HUES48 (cell line): ENCODE measurements at regions not wholly inside any gene's neighbourhood (a gene's known extent, or its start where the extent isn't known, plus 50 kb on each side); places are given as distances from the start of the nearest gene placed in this dataset.

Source experiments
- H3K27ac ChIP-seq: one replicate; pipeline ENCODE4 v1.7.0; 2013; ENCODE audit warnings: low read depth, low read length, inconsistent platforms
- H3K27me3 ChIP-seq: 2 replicates; pipeline ENCODE4 v1.6.1; 2013; ENCODE audit warnings: mild to moderate bottlenecking, low read length; ENCODE audit not compliant: control insufficient read depth, insufficient read depth
- H3K36me3 ChIP-seq: 2 replicates; pipeline ENCODE4 v1.6.1; 2013; ENCODE audit warnings: low read length; ENCODE audit not compliant: control insufficient read depth, insufficient read depth
- H3K4me1 ChIP-seq: 2 replicates; pipeline ENCODE4 v1.6.1; 2013; ENCODE audit warnings: mild to moderate bottlenecking, low read length; ENCODE audit not compliant: control insufficient read depth, insufficient read depth
- H3K4me3 ChIP-seq: 2 replicates; pipeline ENCODE4 v1.5.1; 2013; ENCODE audit warnings: mild to moderate bottlenecking, low read depth, low read length
- H3K9ac ChIP-seq: 2 replicates; pipeline ENCODE4 v1.6.1; 2013; ENCODE audit warnings: mild to moderate bottlenecking, low read depth, low read length, moderate library complexity
- H3K9me3 ChIP-seq: 2 replicates; pipeline ENCODE4 v1.6.1; 2013; ENCODE audit warnings: low read length; ENCODE audit not compliant: control insufficient read depth, insufficient read depth

GRCh38 chr2:226578879-226579278 lies 220.7 kb downstream of the IRS1 start:
- H3K4me3 ChIP-seq, result no peak overlapping the region
- H3K27me3 ChIP-seq, result no peaks in the 10 kb centered on the region
- H3K36me3 ChIP-seq, result no peaks in the 10 kb centered on the region
- peaks cover 15% of the 10 kb centered on the region for H3K4me1 ChIP-seq
- no peak overlapping the region for H3K27ac ChIP-seq
- no peak overlapping the region for H3K9ac ChIP-seq
- no peaks in the 10 kb centered on the region for H3K9me3 ChIP-seq

- H3K36me3 ChIP-seq, result no peaks in the 10 kb centered on the region
- H3K9ac ChIP-seq, result no peak overlapping the region
- no peak overlapping the region for H3K27ac ChIP-seq
- no peak overlapping the region for H3K4me3 ChIP-seq
- H3K4me1 ChIP-seq, result peaks cover 10% of the 10 kb centered on the region
- H3K27me3 ChIP-seq, result no peaks in the 10 kb centered on the region
- no peaks in the 10 kb centered on the region for H3K9me3 ChIP-seq
Measured at GRCh38 chr2:226578373-226578772, 221.2 kb downstream of the IRS1 start.

- Histone ChIP-seq H3K9me3 (peaks cover 2% of the 10 kb centered on the region; the same call in 1 of the 2 replicates), H3K36me3 (no peaks in the 10 kb centered on the region), H3K27me3 (no peaks in the 10 kb centered on the region), H3K27ac (no peak overlapping the region), H3K4me3 (no peak overlapping the region), H3K9ac (no peak overlapping the region), H3K4me1 (no peaks in the 10 kb centered on the region)
Measured at GRCh38 chr2:226575928-226576327, 223.7 kb downstream of the IRS1 start.

- no peak overlapping the region for H3K27ac ChIP-seq
- H3K9me3 ChIP-seq, result peaks cover 2% of the 10 kb centered on the region; the same call in 1 of the 2 replicates
- no peaks in the 10 kb centered on the region for H3K36me3 ChIP-seq
- H3K4me3 ChIP-seq, result no peak overlapping the region
- H3K27me3 ChIP-seq, result no peaks in the 10 kb centered on the region
- no peaks in the 10 kb centered on the region for H3K4me1 ChIP-seq
- no peak overlapping the region for H3K9ac ChIP-seq
Measured at GRCh38 chr2:226573158-226573557, 226.5 kb downstream of the IRS1 start.

DNA sequence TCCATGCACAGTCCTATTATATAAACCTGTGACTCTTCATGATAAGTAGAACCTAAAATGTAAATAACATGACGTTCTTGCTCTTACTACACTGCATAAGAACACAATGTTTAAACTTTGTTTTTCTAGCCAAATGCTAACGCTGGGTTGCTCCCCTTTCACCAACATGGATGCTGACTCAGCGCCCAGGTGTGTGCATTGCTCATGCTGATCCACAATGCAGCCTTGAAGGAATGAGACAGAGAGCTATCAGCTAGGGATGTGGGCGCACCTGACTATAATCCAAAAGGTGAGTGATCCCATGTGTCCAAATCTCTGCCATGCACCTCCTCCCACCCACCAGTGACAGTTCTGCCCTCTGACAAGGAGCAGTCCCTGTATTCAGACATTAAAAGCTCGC lies 235.0 kb downstream of the IRS1 start:
- Histone ChIP-seq H3K9me3 (no peaks in the 10 kb centered on the region), H3K4me3 (no peak overlapping the region), H3K27ac (no peak overlapping the region), H3K36me3 (no peaks in the 10 kb centered on the region), H3K4me1 (peaks cover 5% of the 10 kb centered on the region; the same call in 1 of the 2 replicates), H3K9ac (no peak overlapping the region), H3K27me3 (no peaks in the 10 kb centered on the region)

GRCh38 chr2:226561962-226562361 lies 237.7 kb downstream of the IRS1 start:
- Histone ChIP-seq H3K4me1 (peaks cover 5% of the 10 kb centered on the region; the same call in 1 of the 2 replicates), H3K27me3 (no peaks in the 10 kb centered on the region), H3K9me3 (no peaks in the 10 kb centered on the region), H3K27ac (no peak overlapping the region), H3K4me3 (no peak overlapping the region), H3K9ac (no peak overlapping the region), H3K36me3 (no peaks in the 10 kb centered on the region)

GRCh38 chr2:226560325-226560724 lies 239.3 kb downstream of the IRS1 start:
- H3K36me3 ChIP-seq, result no peaks in the 10 kb centered on the region
- peaks cover 5% of the 10 kb centered on the region; the same call in 1 of the 2 replicates for H3K4me1 ChIP-seq
- no peak overlapping the region for H3K9ac ChIP-seq
- no peak overlapping the region for H3K4me3 ChIP-seq
- no peaks in the 10 kb centered on the region for H3K9me3 ChIP-seq
- no peak overlapping the region for H3K27ac ChIP-seq
- H3K27me3 ChIP-seq, result no peaks in the 10 kb centered on the region

DNA sequence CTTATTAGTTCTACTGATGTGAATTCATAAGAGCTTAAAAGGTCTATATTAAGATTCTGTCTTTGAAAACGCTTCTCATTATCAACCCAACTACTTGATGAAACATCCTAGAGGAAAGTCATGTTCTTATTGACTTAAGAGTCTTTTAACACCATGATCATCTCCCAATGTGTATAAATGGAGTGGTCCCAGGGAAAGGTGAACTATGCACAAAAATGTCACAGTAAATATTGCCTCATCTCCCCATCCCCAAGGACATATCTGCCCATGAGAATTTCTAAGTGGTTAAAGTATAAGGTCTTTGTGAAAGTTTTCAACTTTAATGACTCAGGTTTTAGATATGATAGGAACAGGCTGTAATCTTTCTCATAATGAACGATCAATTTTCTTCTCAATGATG lies 240.1 kb downstream of the IRS1 start:
- no peak overlapping the region for H3K27ac ChIP-seq
- H3K27me3 ChIP-seq, result no peaks in the 10 kb centered on the region
- H3K9me3 ChIP-seq, result no peaks in the 10 kb centered on the region
- peaks cover 2% of the 10 kb centered on the region; the same call in 1 of the 2 replicates for H3K4me1 ChIP-seq
- no peak overlapping the region for H3K9ac ChIP-seq
- H3K4me3 ChIP-seq, result no peak overlapping the region
- no peaks in the 10 kb centered on the region for H3K36me3 ChIP-seq

DNA sequence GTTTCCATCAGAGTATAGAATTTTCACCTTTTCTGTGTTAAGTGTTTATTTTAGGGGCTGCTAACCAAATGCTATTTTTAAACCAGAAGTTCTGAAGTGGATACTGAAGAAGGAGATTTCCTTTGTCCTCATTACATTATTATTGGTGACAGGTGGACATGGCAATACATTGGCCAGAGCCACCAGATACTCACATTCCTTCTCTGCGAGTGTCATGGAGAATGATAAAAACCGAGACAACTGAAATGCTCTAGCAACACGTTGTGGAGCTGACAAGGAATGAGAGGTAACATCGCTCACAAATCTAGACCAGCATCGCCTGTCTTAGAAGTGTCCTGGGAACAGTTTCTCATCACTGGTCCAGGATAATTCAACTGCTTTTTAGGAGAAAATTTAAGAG lies 241.2 kb downstream of the IRS1 start:
- Histone ChIP-seq H3K9ac (no peak overlapping the region), H3K36me3 (no peaks in the 10 kb centered on the region), H3K4me1 (no peaks in the 10 kb centered on the region), H3K27me3 (no peaks in the 10 kb centered on the region), H3K4me3 (no peak overlapping the region), H3K9me3 (no peaks in the 10 kb centered on the region), H3K27ac (no peak overlapping the region)

DNA sequence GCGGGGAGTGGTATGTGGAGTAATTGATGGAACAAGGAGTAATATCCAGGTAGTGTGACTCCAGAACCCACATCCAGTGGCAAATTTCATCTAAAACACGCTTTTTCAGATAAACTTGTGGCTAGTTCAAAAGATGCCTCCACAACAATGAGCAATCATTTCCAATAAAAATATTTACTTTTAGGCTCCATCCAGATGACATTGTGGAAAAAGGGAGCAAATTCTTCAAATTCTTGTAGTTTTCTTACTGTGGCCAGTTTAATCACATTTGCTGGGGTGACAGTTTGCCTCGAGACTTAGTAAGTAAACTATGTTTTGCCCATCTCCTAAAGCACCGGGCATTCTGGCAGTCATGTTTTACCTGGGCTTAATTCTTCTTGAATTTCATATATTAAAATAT lies 243.6 kb downstream of the IRS1 start:
- no peaks in the 10 kb centered on the region for H3K27me3 ChIP-seq
- peaks cover 7% of the 10 kb centered on the region; the same call in 1 of the 2 replicates for H3K4me1 ChIP-seq
- H3K4me3 ChIP-seq, result no peak overlapping the region
- no peaks in the 10 kb centered on the region for H3K36me3 ChIP-seq
- no peak overlapping the region for H3K27ac ChIP-seq
- no peak overlapping the region for H3K9ac ChIP-seq
- no peaks in the 10 kb centered on the region for H3K9me3 ChIP-seq

- no peaks in the 10 kb centered on the region for H3K36me3 ChIP-seq
- H3K4me3 ChIP-seq, result no peak overlapping the region
- H3K9ac ChIP-seq, result no peak overlapping the region
- H3K9me3 ChIP-seq, result no peaks in the 10 kb centered on the region
- H3K4me1 ChIP-seq, result peaks cover 7% of the 10 kb centered on the region; the same call in 1 of the 2 replicates
- no peaks in the 10 kb centered on the region for H3K27me3 ChIP-seq
- no peak overlapping the region for H3K27ac ChIP-seq
Measured at GRCh38 chr2:226554701-226555100, 244.9 kb downstream of the IRS1 start.

- Histone ChIP-seq H3K9ac (no peak overlapping the region), H3K27ac (no peak overlapping the region), H3K9me3 (no peaks in the 10 kb centered on the region), H3K4me3 (no peak overlapping the region), H3K36me3 (no peaks in the 10 kb centered on the region), H3K4me1 (peaks cover 7% of the 10 kb centered on the region; the same call in 1 of the 2 replicates), H3K27me3 (no peaks in the 10 kb centered on the region)
Measured at GRCh38 chr2:226553333-226553732, 246.3 kb downstream of the IRS1 start.
